Endothelial cell (in vitro differentiated cells): ENCODE measurements at regions not wholly inside any gene's neighbourhood (a gene's known extent, or its start where the extent isn't known, plus 50 kb on each side); places are given as distances from the start of the nearest gene placed in this dataset.

Experiments
- DNase-seq: peaks from one replicate; pipeline ENCODE4 v3.0.0; 2021; ENCODE audit warnings: low spot score
- H3K27ac Mint-ChIP-seq: one replicate; pipeline ENCODE4 v1.8.0; 2021; ENCODE audit warnings: mixed read lengths, inconsistent platforms; ENCODE audit not compliant: unreplicated experiment
- H3K27me3 Mint-ChIP-seq: one replicate; pipeline ENCODE4 v1.8.0; 2021; ENCODE audit warnings: mild to moderate bottlenecking, moderate library complexity, mixed read lengths, inconsistent platforms; ENCODE audit not compliant: unreplicated experiment
- H3K36me3 Mint-ChIP-seq: one replicate; pipeline ENCODE4 v1.8.0; 2021; ENCODE audit warnings: mild to moderate bottlenecking, low read depth, mixed read lengths, inconsistent platforms; ENCODE audit not compliant: unreplicated experiment
- H3K4me1 Mint-ChIP-seq: one replicate; pipeline ENCODE4 v1.8.0; 2021; ENCODE audit warnings: mild to moderate bottlenecking, mixed read lengths, inconsistent platforms; ENCODE audit not compliant: unreplicated experiment
- H3K4me3 Mint-ChIP-seq: one replicate; pipeline ENCODE4 v1.8.0; 2021; ENCODE audit warnings: mild to moderate bottlenecking, mixed read lengths, inconsistent platforms; ENCODE audit not compliant: unreplicated experiment
- H3K9me3 Mint-ChIP-seq: one replicate; pipeline ENCODE4 v1.8.0; 2021; ENCODE audit warnings: mixed read lengths, inconsistent platforms; ENCODE audit not compliant: unreplicated experiment
- CTCF ChIP-seq: fragments of 200-600 bp; sonication (generic); IDR thresholded peaks from one replicate; pipeline ENCODE4 v1.5.0; 2021; ENCODE audit warnings: antibody characterized with exemption; ENCODE audit not compliant: unreplicated experiment

DNA sequence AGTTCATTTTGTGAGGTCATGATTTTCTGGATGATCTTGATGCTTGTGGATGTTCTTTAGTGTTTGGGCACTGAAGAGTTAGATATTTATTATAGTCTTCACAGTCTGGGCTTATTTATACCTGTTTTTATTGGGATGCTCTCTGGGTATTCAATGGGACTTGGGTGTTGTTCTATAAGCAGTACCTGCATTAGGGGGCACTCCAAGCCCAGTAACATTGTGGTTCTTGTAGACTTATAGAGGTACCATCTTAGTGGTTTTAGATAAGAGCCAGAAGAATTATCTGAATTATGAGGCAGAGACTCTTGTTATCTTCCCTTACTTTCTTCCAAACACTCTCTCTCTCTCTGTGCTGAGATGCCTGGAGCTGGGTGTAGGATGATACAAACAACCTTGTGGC is 470.0 kb downstream of the PIK3C3 start:
- Mint-ChIP-seq H3K4me1 (no peaks in the 10 kb centered on the region), H3K9me3 (no peaks in the 10 kb centered on the region), H3K36me3 (no peaks in the 10 kb centered on the region), H3K4me3 (no peak overlapping the region), H3K27ac (no peak overlapping the region), H3K27me3 (peaks cover 1% of the 10 kb centered on the region)
- TF ChIP-seq CTCF = no peak
- DNase-seq = no peak

- Mint-ChIP-seq H3K4me3 (no peak overlapping the region), H3K9me3 (no peaks in the 10 kb centered on the region)
- TF ChIP-seq CTCF = no peak
Observed at GRCh38 chr18:42426496-42427015, 471.5 kb downstream of the PIK3C3 start.

GRCh38 chr18:42429196-42429595 is 474.2 kb downstream of the PIK3C3 start:
- TF ChIP-seq CTCF = no peak
- H3K27ac Mint-ChIP-seq = no peak overlapping the region
- no peaks in the 10 kb centered on the region for H3K36me3 Mint-ChIP-seq
- H3K4me3 Mint-ChIP-seq = no peak overlapping the region
- H3K27me3 Mint-ChIP-seq = peaks cover 1% of the 10 kb centered on the region
- H3K9me3 Mint-ChIP-seq = no peaks in the 10 kb centered on the region
- no peak for DNase-seq
- H3K4me1 Mint-ChIP-seq = no peaks in the 10 kb centered on the region

More at GRCh38 chr18:42426496-42427015, 471.5 kb downstream of the PIK3C3 start:
- no peaks in the 10 kb centered on the region for H3K4me1 Mint-ChIP-seq
- H3K36me3 Mint-ChIP-seq = no peaks in the 10 kb centered on the region
- no peak for DNase-seq
- peaks cover 1% of the 10 kb centered on the region for H3K27me3 Mint-ChIP-seq
- H3K27ac Mint-ChIP-seq = no peak overlapping the region

- no peaks in the 10 kb centered on the region for H3K36me3 Mint-ChIP-seq
- no peak for TF ChIP-seq CTCF
- no peak overlapping the region for H3K4me3 Mint-ChIP-seq
- no peak for DNase-seq
- H3K4me1 Mint-ChIP-seq = no peaks in the 10 kb centered on the region
- no peaks in the 10 kb centered on the region for H3K9me3 Mint-ChIP-seq
- H3K27me3 Mint-ChIP-seq = no peaks in the 10 kb centered on the region
- H3K27ac Mint-ChIP-seq = no peak overlapping the region
Observed at GRCh38 chr18:42436222-42436765, 481.3 kb downstream of the PIK3C3 start.

- DNase-seq = no peak
- no peaks in the 10 kb centered on the region for H3K27me3 Mint-ChIP-seq
- H3K4me1 Mint-ChIP-seq = no peaks in the 10 kb centered on the region
- H3K9me3 Mint-ChIP-seq = no peaks in the 10 kb centered on the region
- H3K27ac Mint-ChIP-seq = no peak overlapping the region
- no peak overlapping the region for H3K4me3 Mint-ChIP-seq
- H3K36me3 Mint-ChIP-seq = no peaks in the 10 kb centered on the region
- TF ChIP-seq CTCF = no peak
Observed at GRCh38 chr18:42437001-42437400, 482.0 kb downstream of the PIK3C3 start.
